HCT116 (cell line): ENCODE measurements at regions not wholly inside any gene's neighbourhood (a gene's known extent, or its start where the extent isn't known, plus 50 kb on each side); places are given as distances from the start of the nearest gene placed in this dataset.

Experiments
- ATAC-seq: fragments of 200-7000 bp; cut with Tn5 transposase; 2 replicates; pipeline ENCODE4 v1.9.1; 2020; ENCODE audit warnings: mild to moderate bottlenecking, moderate library complexity
- BruUV-seq: library from RNA; stranded (reverse); fragments of 400-500 nt; replicated peaks from 2 replicates; lab custom pipeline; 2021; lab: Mats Ljungman, UMichigan
- CTCF ChIA-PET: fragments of 300-600 bp; sonication (Branson Sonifier 250); formaldehyde crosslinking; loops from one replicate; lab custom pipeline; 2021; ENCODE audit warnings: antibody characterized with exemption; lab: Charles Lee
- POLR2A ChIA-PET: fragments of 300-600, 350-600 bp; sonication (Branson Sonifier 250); formaldehyde crosslinking; loops from one replicate; lab custom pipeline; 2021; ENCODE audit warnings: antibody characterized with exemption; lab: Charles Lee
- RAD21 ChIA-PET, 2 experiments: fragments of 300-600 bp; sonication (Branson Sonifier 250); formaldehyde crosslinking; loops; one replicate each; lab custom pipeline; 2023; ENCODE audit warnings: low total read pairs in 2 of 2; ENCODE audit not compliant: uncharacterized antibody in 2 of 2, unreplicated experiment in 2 of 2, low non-redundant PET in 1 of 2; lab: Charles Lee
- DNase-seq: peaks from one replicate; pipeline ENCODE4 v3.0.0-alpha.2; 2010; ENCODE audit warnings: low read depth, low spot score
- H2AFZ ChIP-seq: fragments of 200-600 bp; shearing (Covaris generic), sonication (generic); 2 replicates; pipeline ENCODE4 v1.6.1; 2017; ENCODE audit warnings: low read depth, mixed run types, mixed read lengths, antibody characterized with exemption, low read length; ENCODE audit not compliant: poor library complexity, severe bottlenecking
- H3K27ac ChIP-seq: 2 replicates; pipeline ENCODE4 v1.5.1; 2012; ENCODE audit warnings: low read depth, low read length
- H3K27me3 ChIP-seq: fragments of 200-600 bp; sonication (generic); 2 replicates; pipeline ENCODE4 v1.6.1; 2016; ENCODE audit warnings: mixed run types, low read length, mixed read lengths; ENCODE audit not compliant: insufficient read depth
- H3K36me3 ChIP-seq, 2 experiments: fragments of 200-500 bp in 1 of 2; fragments of 200-600 bp in 1 of 2; sonication (Bioruptor generic) in 1 of 2; sonication (generic) in 1 of 2; 2 replicates each; pipeline versions ENCODE4 v1.5.1 to v1.6.1; 2014 to 2016; ENCODE audit warnings: low read length in 2 of 2, inconsistent platforms in 1 of 2, mixed read lengths in 1 of 2, mixed run types in 1 of 2; ENCODE audit not compliant: insufficient read depth in 2 of 2, control insufficient read depth in 1 of 2
- H3K4me1 ChIP-seq, 2 experiments: fragments of 200-600 bp in 1 of 2; sonication (generic) in 1 of 2; 2 replicates each; pipeline versions ENCODE4 v1.5.1 to v1.6.1; 2012 to 2017; ENCODE audit warnings: low read length in 2 of 2, inconsistent platforms in 1 of 2, mild to moderate bottlenecking in 1 of 2, mixed read lengths in 1 of 2, mixed run types in 1 of 2, moderate library complexity in 1 of 2; ENCODE audit not compliant: insufficient read depth in 2 of 2, control insufficient read depth in 1 of 2
- H3K4me2 ChIP-seq: fragments of 200-600 bp; sonication (generic); 2 replicates; pipeline ENCODE4 v1.6.1; 2017; ENCODE audit warnings: mixed run types, low read length, mixed read lengths
- H3K4me3 ChIP-seq, 2 experiments: fragments of 200-600 bp in 1 of 2; sonication (generic) in 1 of 2; replicated peaks in 1 of 2; 2 replicates each; pipeline ENCODE4 v1.5.1; 2011 to 2016; ENCODE audit warnings: low read length in 2 of 2, control low read depth in 1 of 2, low read depth in 1 of 2, mild to moderate bottlenecking in 1 of 2, mixed read lengths in 1 of 2, mixed run types in 1 of 2
- H3K79me2 ChIP-seq: fragments of 200-600 bp; sonication (generic); 2 replicates; pipeline ENCODE4 v1.6.1; 2017; ENCODE audit warnings: mild to moderate bottlenecking, mixed run types, low read length, moderate library complexity, mixed read lengths; ENCODE audit not compliant: insufficient read depth
- H3K9ac ChIP-seq: fragments of 200-600 bp; sonication (generic); 2 replicates; pipeline ENCODE4 v1.6.1; 2016; ENCODE audit warnings: low read length, mixed read lengths
- H3K9me2 ChIP-seq: fragments of 200-600 bp; sonication (generic), shearing (Covaris generic); 2 replicates; pipeline ENCODE4 v1.6.1; 2017; ENCODE audit warnings: mixed run types, mild to moderate bottlenecking, moderate library complexity; ENCODE audit not compliant: insufficient read depth
- H3K9me3 ChIP-seq, 2 experiments: fragments of 200-500 bp in 1 of 2; fragments of 200-600 bp in 1 of 2; sonication (Bioruptor generic) in 1 of 2; sonication (generic) in 1 of 2; 2 replicates each; pipeline ENCODE4 v1.6.1; 2014 to 2017; ENCODE audit warnings: low read length in 2 of 2, mixed read lengths in 2 of 2, inconsistent platforms in 1 of 2, low read depth in 1 of 2, mild to moderate bottlenecking in 1 of 2, mixed run types in 1 of 2, moderate library complexity in 1 of 2; ENCODE audit not compliant: control insufficient read depth in 1 of 2, insufficient read depth in 1 of 2
- H4K20me1 ChIP-seq: fragments of 200-600 bp; sonication (generic), shearing (Covaris generic); 2 replicates; pipeline ENCODE4 v1.6.1; 2017; ENCODE audit warnings: mixed run types, mild to moderate bottlenecking, moderate library complexity; ENCODE audit not compliant: insufficient read depth
- CBX3 ChIP-seq: IDR thresholded peaks from 2 replicates; pipeline ENCODE4 v1.6.1; 2012; ENCODE audit warnings: low read depth
- EGR1 ChIP-seq: IDR thresholded peaks from 2 replicates; pipeline ENCODE4 v1.6.1; 2012; ENCODE audit warnings: low read depth
- ELF1 ChIP-seq: IDR thresholded peaks from 2 replicates; pipeline ENCODE4 v1.6.1; 2012; ENCODE audit warnings: low read depth, borderline replicate concordance
- EZH2phosphoT487 ChIP-seq: fragments of 200-600 bp; IDR thresholded peaks from 2 replicates; pipeline ENCODE4 v1.6.1; 2018; ENCODE audit warnings: antibody characterized with exemption, borderline replicate concordance
- FOSL1 ChIP-seq: IDR thresholded peaks from 2 replicates; pipeline ENCODE4 v1.6.1; 2012; ENCODE audit warnings: low read depth
- JUND ChIP-seq: IDR thresholded peaks from 2 replicates; pipeline ENCODE4 v1.6.1; 2012
- POLR2A ChIP-seq: IDR thresholded peaks from 2 replicates; pipeline ENCODE4 v1.7.0; 2011; ENCODE audit warnings: borderline replicate concordance; ENCODE audit not compliant: insufficient read depth, insufficient read length; ENCODE audit errors: extremely low read depth
- RAD21 ChIP-seq: IDR thresholded peaks from 2 replicates; pipeline ENCODE4 v1.6.1; 2012; ENCODE audit warnings: low read depth, mild to moderate bottlenecking
- REST ChIP-seq: IDR thresholded peaks from 2 replicates; pipeline ENCODE4 v1.6.1; 2012; ENCODE audit warnings: low read depth
- SP1 ChIP-seq: IDR thresholded peaks from 2 replicates; pipeline ENCODE4 v1.6.1; 2012; ENCODE audit warnings: low read depth
- YY1 ChIP-seq: IDR thresholded peaks from 2 replicates; pipeline ENCODE4 v1.6.1; 2011; ENCODE audit warnings: low read length, low read depth, moderate library complexity, mild to moderate bottlenecking; ENCODE audit not compliant: insufficient replicate concordance; ENCODE audit errors: extremely low read depth
- ZBTB33 ChIP-seq: IDR thresholded peaks from 2 replicates; pipeline ENCODE4 v1.6.1; 2011; ENCODE audit warnings: mild to moderate bottlenecking, low read length, moderate library complexity; ENCODE audit not compliant: insufficient replicate concordance; ENCODE audit errors: extremely low read depth
- ZFX ChIP-seq: fragments of 450-650 bp; IDR thresholded peaks from 2 replicates; pipeline ENCODE4 v1.6.1; 2017
- ZNF274 ChIP-seq: fragments of 200-500 bp; sonication (Bioruptor generic); IDR thresholded peaks from 2 replicates; pipeline ENCODE4 v1.6.1; 2014; ENCODE audit warnings: mild to moderate bottlenecking, low read depth, low read length, inconsistent platforms
- intact Hi-C: fragments of 100-400 bp; cut with micrococcal nuclease; formaldehyde crosslinking; loops from 2 replicates; pipeline ENCODE4 v1.10.0; 2022
- TF ChIP-seq, protein P1 (sequence below): IDR thresholded peaks from 2 replicates; pipeline ENCODE4 v1.6.1; 2012

DNA sequence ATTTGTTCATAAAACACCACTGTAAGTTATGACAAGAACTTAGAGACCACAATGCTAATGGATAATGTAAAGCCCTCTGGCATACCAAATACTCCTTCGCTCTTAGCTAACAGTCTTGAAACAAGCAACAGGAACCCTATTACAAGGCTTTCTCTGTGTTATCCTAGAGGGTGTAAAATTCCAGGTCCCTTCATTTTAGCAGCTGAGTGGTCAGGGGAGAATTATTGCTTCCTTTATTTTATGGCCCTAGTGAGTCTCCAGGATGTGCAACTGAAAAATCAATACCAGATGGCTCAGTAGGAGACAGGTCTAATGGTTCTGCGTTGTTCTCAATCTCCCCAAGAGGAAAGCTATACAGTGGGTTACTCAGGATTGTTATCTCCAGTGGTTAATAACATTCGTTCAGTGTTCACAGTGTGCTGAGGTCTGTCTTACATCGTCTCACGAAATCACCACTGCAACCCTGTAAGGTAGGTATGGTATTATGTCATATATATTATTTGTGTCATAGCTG lies 172.7 kb upstream of the CNOT2 start:
- no peak overlapping the region for H3K9ac ChIP-seq
- no peak overlapping the region for H3K27ac ChIP-seq
- intact Hi-C loops, result no loop called here
- ChIA-PET RAD21 (no interaction called here), CTCF (no interaction called here), POLR2A (no interaction called here)
- ATAC-seq (no peak), DNase-seq (no peak)
- no peak overlapping the region for H2AFZ ChIP-seq
- H4K20me1 ChIP-seq, result no peaks in the 10 kb centered on the region
- H3K9me2 ChIP-seq, result no peaks in the 10 kb centered on the region
- H3K4me3 ChIP-seq, result no peak overlapping the region
- H3K79me2 ChIP-seq, result no peaks in the 10 kb centered on the region
- BruUV-seq, result no TSS peak
- H3K27me3 ChIP-seq, result no peaks in the 10 kb centered on the region
- H3K4me2 ChIP-seq, result no peak overlapping the region
- TF ChIP-seq RAD21, result no peak
- TF ChIP-seq ZNF274, result no peak
- TF ChIP-seq REST, result no peak
- no peak for TF ChIP-seq EZH2phosphoT487
- TF ChIP-seq ELF1, result no peak
- TF ChIP-seq, protein P1, sequence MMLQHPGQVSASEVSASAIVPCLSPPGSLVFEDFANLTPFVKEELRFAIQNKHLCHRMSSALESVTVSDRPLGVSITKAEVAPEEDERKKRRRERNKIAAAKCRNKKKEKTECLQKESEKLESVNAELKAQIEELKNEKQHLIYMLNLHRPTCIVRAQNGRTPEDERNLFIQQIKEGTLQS, result no peak
- TF ChIP-seq ZBTB33, result no peak
- TF ChIP-seq YY1, result no peak
- no peak for TF ChIP-seq JUND
- TF ChIP-seq ZFX, result no peak
- no peak for TF ChIP-seq FOSL1
- no peak for TF ChIP-seq CBX3
- TF ChIP-seq EGR1, result no peak
- TF ChIP-seq SP1, result no peak
- TF ChIP-seq POLR2A, result no peak
- TF ChIP-seq, all 23 proteins: peak for 0
- no peaks in the 10 kb centered on the region for H3K4me1 ChIP-seq
- H3K9me3 ChIP-seq, result no peaks in the 10 kb centered on the region
- no peaks in the 10 kb centered on the region for H3K36me3 ChIP-seq
